SJSA1 (cell line): ENCODE measurements at regions not wholly inside any gene's neighbourhood (a gene's known extent, or its start where the extent isn't known, plus 50 kb on each side); places are given as distances from the start of the nearest gene placed in this dataset.
"Not testable (repeated sequence)": the region's sequence is repeated elsewhere in the genome, so short reads cannot be mapped to it uniquely, and the experiment has no call there.

Source experiments
- DNase-seq, 2 experiments: peaks; one replicate each; pipeline ENCODE4 v3.0.0-alpha.2; 2015 to 2020; ENCODE audit warnings: low spot score in 2 of 2, low read depth in 1 of 2
- H3K27ac ChIP-seq: fragments of 250-450 bp; sonication (Bioruptor Pico); 2 replicates; pipeline ENCODE4 v1.5.1; 2020; ENCODE audit warnings: mild to moderate bottlenecking, moderate library complexity
- H3K27me3 ChIP-seq: fragments of 250-450 bp; sonication (Bioruptor Pico); replicated peaks from 2 replicates; pipeline ENCODE4 v1.5.1; 2020; ENCODE audit warnings: mild to moderate bottlenecking, moderate library complexity
- H3K36me3 ChIP-seq: fragments of 250-450 bp; sonication (Bioruptor Pico); 2 replicates; pipeline ENCODE4 v1.5.1; 2020; ENCODE audit warnings: mild to moderate bottlenecking
- H3K4me1 ChIP-seq: fragments of 250-450 bp; sonication (Bioruptor Pico); replicated peaks from 2 replicates; pipeline ENCODE4 v1.6.1; 2021; ENCODE audit warnings: mild to moderate bottlenecking
- H3K4me3 ChIP-seq: fragments of 250-450 bp; sonication (Bioruptor Pico); 2 replicates; pipeline ENCODE4 v1.5.1; 2020; ENCODE audit warnings: mild to moderate bottlenecking
- H3K9me3 ChIP-seq: fragments of 250-450 bp; sonication (Bioruptor Pico); replicated peaks from 2 replicates; pipeline ENCODE4 v1.5.1; 2020; ENCODE audit warnings: mild to moderate bottlenecking

DNA sequence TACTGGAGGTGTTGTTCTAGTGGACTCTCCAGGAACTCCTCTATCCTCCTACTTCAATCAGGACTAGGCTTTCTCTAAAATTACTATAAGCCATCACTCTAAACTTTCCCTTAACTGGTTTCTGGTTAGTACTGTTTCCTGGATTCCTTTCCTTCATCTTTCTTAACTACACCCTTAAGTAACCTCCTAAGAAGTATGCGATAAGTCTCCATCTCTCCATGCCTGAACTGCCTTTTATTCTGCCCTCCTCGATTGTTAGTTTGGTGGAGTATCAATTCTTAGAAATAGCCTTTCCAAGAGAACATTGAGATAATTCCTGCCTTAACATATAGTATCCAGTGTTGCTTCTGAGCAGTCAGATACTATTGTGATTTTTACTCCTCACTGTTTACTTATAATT, 162.9 kb upstream of the PDE4B start:
- Histone ChIP-seq H3K4me3 (no peak overlapping the region), H3K36me3 (no peaks in the 10 kb centered on the region), H3K4me1 (no peaks in the 10 kb centered on the region), H3K27me3 (no peaks in the 10 kb centered on the region), H3K9me3 (no peaks in the 10 kb centered on the region), H3K27ac (no peak overlapping the region)
- DNase-seq: no peak

DNA sequence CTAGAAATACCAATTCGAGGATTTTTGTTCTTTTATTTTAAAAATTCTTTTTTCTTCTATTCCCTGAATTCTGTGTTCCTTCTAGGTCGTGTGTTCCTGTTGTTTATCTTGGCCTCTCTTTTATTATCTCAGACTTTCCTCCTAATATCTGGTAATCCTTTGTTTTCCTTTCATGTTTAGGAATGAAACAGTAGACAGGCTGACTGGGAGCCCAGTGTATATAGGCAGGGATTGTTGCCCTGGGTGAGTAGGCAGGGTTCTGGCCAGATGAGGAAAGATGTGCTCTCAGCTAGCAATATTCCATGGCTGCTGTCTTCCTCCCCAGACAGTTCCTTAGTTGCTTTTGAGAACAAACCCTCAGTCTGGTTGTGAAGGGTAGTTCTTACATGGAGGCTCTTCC, 161.8 kb upstream of the PDE4B start:
- no peaks in the 10 kb centered on the region for H3K4me1 ChIP-seq
- no peak overlapping the region for H3K4me3 ChIP-seq
- no peak for DNase-seq
- H3K36me3 ChIP-seq: no peaks in the 10 kb centered on the region
- H3K27ac ChIP-seq: no peak overlapping the region
- H3K9me3 ChIP-seq: no peaks in the 10 kb centered on the region
- no peaks in the 10 kb centered on the region for H3K27me3 ChIP-seq

DNA sequence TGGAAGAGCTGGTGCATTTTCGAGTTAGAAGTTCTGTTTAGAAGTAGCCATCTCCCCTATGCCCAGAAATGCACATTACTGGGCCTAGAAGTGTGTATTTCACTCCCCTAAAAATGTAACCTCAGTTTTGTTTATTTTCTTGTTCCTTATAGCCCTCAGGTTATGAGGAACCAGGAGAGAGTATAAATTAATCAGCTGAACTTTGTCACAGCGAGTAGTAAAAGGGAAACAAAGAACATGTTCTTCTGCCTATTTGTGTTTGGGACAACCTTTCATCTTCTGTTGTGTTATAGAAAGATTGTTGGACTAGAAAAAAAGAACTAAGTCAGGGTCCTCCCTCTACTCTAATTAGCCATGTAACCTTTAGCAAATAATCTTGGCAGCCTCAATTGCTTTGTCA, 160.5 kb upstream of the PDE4B start:
- Histone ChIP-seq H3K9me3 (no peaks in the 10 kb centered on the region), H3K36me3 (no peaks in the 10 kb centered on the region), H3K4me3 (no peak overlapping the region), H3K4me1 (no peaks in the 10 kb centered on the region), H3K27me3 (no peaks in the 10 kb centered on the region), H3K27ac (no peak overlapping the region)
- no peak for DNase-seq

DNA sequence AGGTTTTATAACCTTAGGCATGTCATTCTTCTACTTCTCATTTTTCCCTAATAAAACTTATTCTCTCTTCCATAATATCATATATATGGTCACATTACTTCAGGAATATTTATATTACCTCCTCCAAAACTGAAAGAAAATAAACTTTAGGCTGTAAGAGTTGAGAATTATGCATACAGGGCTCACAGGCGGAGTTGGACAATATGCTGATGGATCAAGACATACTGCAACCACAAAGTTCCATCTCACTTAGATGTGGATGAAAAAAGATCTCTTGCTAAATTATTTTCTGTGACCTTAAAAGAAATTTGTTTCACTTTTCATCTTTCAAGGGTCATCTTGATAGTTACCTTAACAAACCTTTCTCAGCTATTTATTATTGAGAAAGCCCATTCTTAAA, 152.6 kb upstream of the PDE4B start:
- no peaks in the 10 kb centered on the region for H3K4me1 ChIP-seq
- no peak overlapping the region for H3K4me3 ChIP-seq
- no peaks in the 10 kb centered on the region for H3K36me3 ChIP-seq
- DNase-seq: no peak
- H3K27ac ChIP-seq: no peak overlapping the region
- no peaks in the 10 kb centered on the region for H3K9me3 ChIP-seq
- peaks cover 11% of the 10 kb centered on the region; the same call in 1 of the 2 replicates for H3K27me3 ChIP-seq

DNA sequence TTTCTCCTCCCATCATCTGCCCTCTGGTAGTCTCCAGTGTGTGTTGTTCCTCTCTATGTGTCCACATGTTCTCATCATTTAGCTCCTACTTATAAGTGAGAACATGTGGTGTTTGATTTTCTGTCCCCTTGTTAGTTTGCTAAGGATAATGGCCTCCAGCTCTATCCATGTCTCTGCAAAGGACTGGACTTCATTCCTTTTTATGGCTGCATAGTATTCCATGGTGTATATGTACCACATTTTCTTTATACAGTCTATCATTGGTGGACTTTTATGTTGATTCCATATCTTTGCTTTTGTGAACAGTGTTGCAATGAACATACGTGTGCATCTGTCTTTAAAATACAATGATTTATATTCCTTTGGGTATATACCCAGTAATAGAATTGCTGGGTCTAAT, 143.5 kb upstream of the PDE4B start:
- DNase-seq, H3K27me3 ChIP-seq, H3K36me3 ChIP-seq, H3K4me1 ChIP-seq, H3K9me3 ChIP-seq, H3K4me3 ChIP-seq, H3K27ac ChIP-seq: not testable (repeated sequence)

DNA sequence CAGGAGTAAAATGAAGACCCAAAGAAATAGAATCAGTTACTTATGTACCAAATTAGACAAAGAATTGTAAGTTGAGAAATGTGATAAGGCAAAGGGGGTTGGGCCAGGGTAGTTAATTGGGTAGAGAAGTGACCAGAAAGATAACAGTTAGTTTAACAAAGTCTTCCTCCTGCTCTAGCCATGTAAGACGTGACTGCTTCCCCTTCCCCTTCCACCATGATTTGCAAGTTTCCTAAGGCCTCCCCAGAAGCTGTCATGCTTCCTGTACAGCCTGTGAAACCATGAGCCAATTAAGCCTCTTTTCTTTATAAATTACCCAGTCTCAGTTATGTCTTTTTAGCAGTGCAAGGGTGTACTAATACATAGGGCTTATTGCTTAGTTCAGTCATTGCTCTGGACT, 142.0 kb upstream of the PDE4B start:
- DNase-seq: no peak
- Histone ChIP-seq H3K36me3 (no peaks in the 10 kb centered on the region), H3K9me3 (no peaks in the 10 kb centered on the region), H3K4me1 (no peaks in the 10 kb centered on the region), H3K27me3 (no peaks in the 10 kb centered on the region), H3K4me3 (no peak overlapping the region), H3K27ac (no peak overlapping the region)

DNA sequence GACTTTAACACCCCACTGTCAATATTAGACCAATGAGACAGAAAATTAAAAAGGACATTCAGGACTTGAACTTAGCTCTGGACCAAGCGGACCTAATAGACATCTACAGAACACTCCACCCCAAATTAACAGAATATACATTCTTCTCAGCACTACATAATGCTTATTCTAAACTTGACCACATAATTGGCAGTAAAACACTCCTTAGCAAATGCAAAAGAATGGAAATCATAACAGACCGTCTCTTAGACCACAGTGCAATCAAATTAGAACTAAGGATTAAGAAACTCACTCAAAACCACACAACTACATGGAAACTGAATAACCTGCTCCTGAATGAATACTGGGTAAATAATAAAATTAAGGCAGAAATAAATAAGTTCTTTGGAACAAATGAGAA, 138.2 kb upstream of the PDE4B start:
- not testable (repeated sequence) for DNase-seq, H3K9me3 ChIP-seq, H3K4me1 ChIP-seq, H3K36me3 ChIP-seq, H3K27ac ChIP-seq, H3K4me3 ChIP-seq, H3K27me3 ChIP-seq

DNA sequence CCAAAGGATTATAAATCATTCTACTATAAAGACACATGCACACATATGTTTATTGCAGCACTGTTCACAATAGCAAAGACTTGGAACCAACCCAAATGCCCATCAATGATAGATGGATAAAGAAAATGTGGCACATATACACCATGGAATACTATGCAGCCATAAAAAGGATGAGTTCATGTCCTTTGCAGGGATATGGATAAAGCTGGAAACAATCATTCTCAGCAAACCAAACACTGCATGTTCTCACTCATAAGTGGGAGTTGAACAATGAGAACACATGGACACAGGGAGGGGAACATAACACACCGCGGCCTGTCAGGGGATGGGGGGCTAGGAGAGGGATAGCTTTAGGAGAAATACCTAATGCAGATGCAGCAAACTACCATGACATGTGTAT, 135.1 kb upstream of the PDE4B start:
- not testable (repeated sequence) for H3K4me3 ChIP-seq, DNase-seq, H3K4me1 ChIP-seq, H3K36me3 ChIP-seq, H3K9me3 ChIP-seq, H3K27ac ChIP-seq, H3K27me3 ChIP-seq

DNA sequence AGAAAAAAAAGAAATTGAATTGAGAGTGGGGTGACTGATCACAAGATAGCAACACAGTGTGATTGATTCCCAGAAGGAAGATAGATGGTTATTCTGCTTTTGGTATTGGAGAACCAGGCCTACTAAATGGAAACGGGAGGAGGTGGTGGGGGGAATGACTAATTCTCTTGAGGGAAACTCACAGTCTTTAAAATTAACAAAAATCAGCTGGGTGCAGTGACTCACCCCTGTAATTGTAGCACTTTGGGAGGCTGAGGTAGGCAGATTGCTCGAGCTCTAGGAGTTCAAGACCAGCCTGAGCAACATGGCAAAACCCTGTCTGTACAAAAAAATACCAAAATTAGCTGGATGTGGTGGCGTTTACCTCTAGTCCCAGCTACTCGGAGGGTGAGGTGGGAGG, 134.6 kb upstream of the PDE4B start:
- no peak overlapping the region for H3K27ac ChIP-seq
- no peaks in the 10 kb centered on the region for H3K9me3 ChIP-seq
- H3K4me3 ChIP-seq: no peak overlapping the region
- H3K36me3 ChIP-seq: no peaks in the 10 kb centered on the region
- no peaks in the 10 kb centered on the region for H3K27me3 ChIP-seq
- no peaks in the 10 kb centered on the region for H3K4me1 ChIP-seq
- DNase-seq: no peak

DNA sequence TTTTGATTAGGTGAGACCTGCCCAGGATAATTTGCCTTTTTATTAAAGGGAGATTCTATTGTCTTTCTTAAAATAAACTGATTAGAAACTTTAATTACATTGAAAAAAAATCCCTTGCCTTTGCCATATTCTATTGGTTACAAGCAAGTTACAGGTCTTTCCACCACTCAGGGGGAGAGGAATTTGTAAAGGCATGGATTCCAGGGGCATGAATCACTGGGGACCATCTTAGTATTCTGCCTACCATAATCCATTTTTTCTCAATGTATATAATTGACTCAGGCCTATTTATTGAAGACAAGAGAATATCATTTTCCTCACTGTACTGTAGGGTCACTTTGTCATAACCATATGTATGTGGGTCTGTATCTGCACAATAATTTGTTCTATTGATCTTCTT, 124.3 kb upstream of the PDE4B start:
- Histone ChIP-seq H3K4me3 (no peak overlapping the region), H3K4me1 (no peaks in the 10 kb centered on the region), H3K36me3 (no peaks in the 10 kb centered on the region), H3K27ac (no peak overlapping the region), H3K27me3 (no peaks in the 10 kb centered on the region), H3K9me3 (no peaks in the 10 kb centered on the region)
- no peak for DNase-seq

DNA sequence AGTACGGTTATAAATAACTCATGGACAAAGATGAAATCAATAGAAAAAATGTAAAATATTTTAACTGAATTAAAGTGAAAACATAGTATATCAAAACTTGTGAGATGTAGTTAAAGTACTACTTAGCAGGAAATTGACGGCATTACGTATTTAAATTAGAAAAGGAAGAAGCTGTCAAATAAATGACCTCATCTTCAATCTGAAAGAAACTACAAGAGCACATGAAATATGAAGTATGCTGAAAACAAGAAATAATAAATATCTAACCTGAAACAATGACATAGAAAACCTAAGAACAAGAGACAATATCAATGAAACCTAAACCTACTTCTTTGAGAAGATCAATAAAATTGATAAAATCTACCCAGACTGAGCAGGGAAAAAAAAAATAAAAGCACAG, 122.2 kb upstream of the PDE4B start:
- H3K4me1 ChIP-seq: no peaks in the 10 kb centered on the region
- DNase-seq: no peak
- H3K4me3 ChIP-seq: no peak overlapping the region
- no peaks in the 10 kb centered on the region for H3K27me3 ChIP-seq
- H3K36me3 ChIP-seq: no peaks in the 10 kb centered on the region
- no peak overlapping the region for H3K27ac ChIP-seq
- no peaks in the 10 kb centered on the region for H3K9me3 ChIP-seq

DNA sequence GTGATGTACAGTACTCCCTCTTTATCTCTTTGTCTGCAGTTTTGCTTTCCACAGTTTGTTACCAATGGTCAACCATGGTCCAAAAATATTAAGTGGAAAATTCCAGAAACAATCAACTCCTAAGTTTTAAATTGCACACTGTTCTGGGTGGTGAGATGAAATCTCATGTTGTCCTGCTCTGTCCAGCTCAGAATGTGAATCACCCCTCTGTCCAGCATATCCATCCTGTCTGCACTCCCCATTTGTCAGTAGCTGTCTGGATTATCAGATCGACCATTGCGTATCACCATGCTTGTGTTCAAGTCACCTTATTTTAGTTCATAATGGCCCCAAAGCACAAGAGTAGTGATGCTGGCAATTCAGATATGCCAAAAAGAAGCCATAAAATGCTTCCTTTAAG, 118.2 kb upstream of the PDE4B start:
- H3K9me3 ChIP-seq: no peaks in the 10 kb centered on the region
- H3K36me3 ChIP-seq: no peaks in the 10 kb centered on the region
- H3K27ac ChIP-seq: no peak overlapping the region
- no peak overlapping the region for H3K4me3 ChIP-seq
- H3K27me3 ChIP-seq: no peaks in the 10 kb centered on the region
- H3K4me1 ChIP-seq: no peaks in the 10 kb centered on the region
- DNase-seq: no peak

DNA sequence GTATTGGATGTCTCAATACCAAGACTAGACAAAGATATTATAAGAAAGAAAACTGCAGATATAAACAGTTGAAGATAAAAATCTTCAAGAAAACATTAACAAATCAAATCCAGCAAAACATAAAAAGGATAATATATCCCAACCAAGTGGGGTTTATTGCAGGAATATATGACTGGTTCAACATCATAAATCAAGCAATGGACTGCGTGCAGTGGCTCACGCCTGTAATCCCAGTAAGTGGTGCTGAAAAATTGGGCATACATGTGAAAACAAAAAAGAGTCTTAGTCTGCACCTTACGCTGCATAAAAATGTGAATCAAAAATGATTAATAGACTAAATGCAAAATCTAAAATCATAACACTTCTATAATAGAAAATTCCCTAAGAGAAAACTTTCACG, 112.9 kb upstream of the PDE4B start:
- Histone ChIP-seq H3K4me1 (0 out of 2 replicates have a peak, but pooled peaks cover 4% of the 10 kb centered on the region), H3K36me3 (no peaks in the 10 kb centered on the region), H3K9me3 (no peaks in the 10 kb centered on the region), H3K27me3 (no peaks in the 10 kb centered on the region), H3K4me3 (no peak overlapping the region), H3K27ac (no peak overlapping the region)
- no peak for DNase-seq

DNA sequence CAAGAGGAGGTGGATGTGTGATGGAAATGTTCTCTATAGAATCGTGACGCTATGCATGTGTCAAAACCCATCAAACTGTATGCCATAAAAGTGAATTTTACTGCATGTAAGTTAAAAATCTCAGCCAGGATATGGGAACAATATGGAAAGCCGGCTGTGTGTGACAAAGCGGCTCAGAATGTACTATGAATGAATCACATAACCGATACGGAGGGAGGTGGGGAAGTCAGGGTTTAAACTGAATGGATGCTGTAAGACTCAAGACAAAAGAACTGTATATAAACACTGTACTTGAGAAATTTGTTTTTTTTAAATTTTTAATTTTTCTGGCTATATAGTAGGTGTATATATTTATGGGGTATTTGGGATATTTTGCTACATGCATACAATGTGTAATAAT, 111.6 kb upstream of the PDE4B start:
- Histone ChIP-seq H3K27ac (no peak overlapping the region), H3K9me3 (no peaks in the 10 kb centered on the region), H3K27me3 (no peaks in the 10 kb centered on the region), H3K4me3 (no peak overlapping the region), H3K36me3 (no peaks in the 10 kb centered on the region), H3K4me1 (0 out of 2 replicates have a peak, but pooled peaks cover 4% of the 10 kb centered on the region)
- no peak for DNase-seq

DNA sequence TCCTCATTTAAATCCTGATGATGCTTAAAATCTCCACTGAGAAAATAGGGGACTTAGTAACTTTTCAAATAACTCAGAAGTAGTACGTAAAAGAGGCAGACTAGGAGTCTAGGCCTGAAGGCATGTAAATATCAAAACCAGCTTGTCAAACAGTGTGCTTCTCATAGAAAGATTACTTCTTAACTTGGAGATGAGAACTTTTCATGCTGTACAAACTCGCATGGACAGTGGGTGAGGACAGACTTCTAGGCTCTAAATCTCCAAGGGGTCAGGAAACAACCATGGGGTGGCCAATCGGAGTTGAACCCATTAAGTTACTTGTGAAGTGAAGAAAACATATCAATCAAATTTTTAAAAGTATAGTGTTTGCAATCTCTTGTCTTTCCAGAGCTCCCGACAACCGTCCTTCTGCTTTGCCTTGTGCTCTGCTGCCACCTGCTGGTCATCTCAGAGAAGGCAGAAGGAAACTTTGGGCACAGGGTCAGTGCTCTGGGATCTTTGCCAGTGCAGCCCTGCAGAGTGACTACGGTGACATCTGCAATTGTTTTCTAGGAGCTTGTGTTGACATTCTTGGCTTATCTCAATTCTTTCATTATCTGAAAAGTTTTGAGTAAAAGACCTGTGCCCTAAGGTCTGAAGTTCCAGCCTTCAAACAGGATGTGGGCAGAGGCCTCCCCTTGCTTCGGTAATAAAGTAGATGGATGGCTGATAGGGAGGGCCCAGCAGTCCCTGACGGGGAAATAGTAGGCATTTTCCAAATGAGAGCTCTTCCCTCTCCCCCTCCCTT, 105.1 kb upstream of the PDE4B start:
- Histone ChIP-seq H3K27me3 (no peaks in the 10 kb centered on the region), H3K9me3 (no peaks in the 10 kb centered on the region), H3K36me3 (no peaks in the 10 kb centered on the region), H3K4me1 (no peaks in the 10 kb centered on the region), H3K4me3 (no peak overlapping the region), H3K27ac (no peak overlapping the region)
- DNase-seq: peak; percentile 74 to 78
